Fibroblast of lung (primary cell): ENCODE measurements at regions not wholly inside any gene's neighbourhood (a gene's known extent, or its start where the extent isn't known, plus 50 kb on each side); places are given as distances from the start of the nearest gene placed in this dataset.

Experiments
- DNase-seq, 2 donors: peaks; one replicate each; pipeline versions ENCODE4 v3.0.0 to v3.0.0-alpha.2; 2010; ENCODE audit warnings: low read depth in 2 of 2
- H2AFZ ChIP-seq: 2 replicates; pipeline ENCODE4 v1.5.1; 2012; ENCODE audit warnings: low read length, control low read depth, inconsistent platforms
- H3K27ac ChIP-seq: 2 replicates; pipeline ENCODE4 v1.5.1; 2011; ENCODE audit warnings: low read length, control low read depth; ENCODE audit not compliant: insufficient read depth
- H3K27me3 ChIP-seq: 2 replicates; pipeline ENCODE4 v1.5.1; 2011; ENCODE audit warnings: mild to moderate bottlenecking, low read length; ENCODE audit not compliant: control insufficient read depth, insufficient read depth
- H3K36me3 ChIP-seq: 2 replicates; pipeline ENCODE4 v1.5.1; 2011; ENCODE audit warnings: low read length; ENCODE audit not compliant: control insufficient read depth, insufficient read depth
- H3K4me1 ChIP-seq: 2 replicates; pipeline ENCODE4 v1.5.1; 2011; ENCODE audit warnings: low read length; ENCODE audit not compliant: control insufficient read depth, insufficient read depth; ENCODE audit errors: extremely low read depth
- H3K4me2 ChIP-seq: 2 replicates; pipeline ENCODE4 v1.5.1; 2011; ENCODE audit warnings: low read length, control low read depth; ENCODE audit not compliant: insufficient read depth; ENCODE audit errors: extremely low read depth
- H3K4me3 ChIP-seq, 4 experiments: fragments of 200-600 bp in 1 of 4; sonication (generic) in 1 of 4; replicated peaks in 1 of 4; 2 replicates each; pipeline ENCODE4 v1.5.1; 2011 to 2016; ENCODE audit warnings: low read length in 4 of 4, low read depth in 3 of 4, mild to moderate bottlenecking in 3 of 4, control low read depth in 2 of 4, inconsistent platforms in 1 of 4, mixed read lengths in 1 of 4; ENCODE audit not compliant: insufficient read depth in 1 of 4; ENCODE audit errors: control extremely low read depth in 1 of 4
- H3K79me2 ChIP-seq: 2 replicates; pipeline ENCODE4 v1.5.1; 2012; ENCODE audit warnings: mild to moderate bottlenecking, low read length, inconsistent platforms; ENCODE audit not compliant: control insufficient read depth, insufficient read depth
- H3K9ac ChIP-seq: 2 replicates; pipeline ENCODE4 v1.5.1; 2011; ENCODE audit warnings: mild to moderate bottlenecking, low read length, control low read depth; ENCODE audit not compliant: insufficient read depth
- H3K9me3 ChIP-seq: 2 replicates; pipeline ENCODE4 v1.5.1; 2012; ENCODE audit warnings: low read depth, low read length; ENCODE audit not compliant: control insufficient read depth, insufficient read depth
- H4K20me1 ChIP-seq: 2 replicates; pipeline ENCODE4 v1.5.1; 2011; ENCODE audit warnings: low read length; ENCODE audit not compliant: control insufficient read depth, insufficient read depth; ENCODE audit errors: extremely low read depth
- CTCF ChIP-seq, 2 donors: IDR thresholded peaks in 1 of 2; conservative IDR thresholded peaks in 1 of 2; 1 replicate in 1 of 2; 2 replicates in 1 of 2; pipeline ENCODE4 v1.5.1; 2011 to 2012; ENCODE audit warnings: low read length in 2 of 2, control low read depth in 1 of 2, inconsistent platforms in 1 of 2, low read depth in 1 of 2, mild to moderate bottlenecking in 1 of 2
- EZH2 ChIP-seq: IDR thresholded peaks from 2 replicates; pipeline ENCODE4 v1.5.1; 2012; ENCODE audit warnings: low read length, control low read depth, mild to moderate bottlenecking; ENCODE audit errors: missing control alignments

DNA sequence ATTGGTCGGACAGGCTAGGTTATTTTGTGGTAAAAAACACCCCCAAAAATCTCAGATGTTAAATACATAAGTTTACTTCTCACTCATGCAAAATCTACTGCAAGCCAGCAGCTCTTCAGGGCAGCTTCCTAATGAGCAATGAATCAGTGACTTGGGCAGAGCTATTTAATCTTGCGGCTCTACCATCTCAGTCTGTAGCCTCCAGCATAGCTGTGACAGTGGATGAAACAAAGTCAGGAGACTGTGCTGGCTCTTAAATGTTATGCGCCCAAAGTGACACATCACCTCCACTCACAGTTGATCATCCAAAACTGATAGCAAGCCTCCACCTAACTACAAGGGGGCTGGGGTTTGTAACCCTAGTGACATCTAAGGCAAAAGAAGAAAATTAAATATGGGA is 571.9 kb downstream of the METTL4 start:
- no peaks in the 10 kb centered on the region for H3K79me2 ChIP-seq
- H3K9ac ChIP-seq, result no peak overlapping the region
- no peaks in the 10 kb centered on the region for H4K20me1 ChIP-seq
- no peak overlapping the region for H3K4me2 ChIP-seq
- no peaks in the 10 kb centered on the region for H3K4me1 ChIP-seq
- DNase-seq, result no peak
- H3K27ac ChIP-seq, result no peak overlapping the region
- H3K27me3 ChIP-seq, result no peaks in the 10 kb centered on the region
- H3K9me3 ChIP-seq, result no peaks in the 10 kb centered on the region
- no peak overlapping the region for H3K4me3 ChIP-seq
- TF ChIP-seq EZH2 (no peak), CTCF (conservative IDR thresholded peaks at IDR 0.05 in 1 of 2, IDR thresholded peaks at IDR 0.05 in 1 of 2; ENCODE audit: low read depth in 1 of 2, low read length in 2 of 2) (no peak)
- no peaks in the 10 kb centered on the region for H3K36me3 ChIP-seq
- H2AFZ ChIP-seq, result no peak overlapping the region

GRCh38 chr18:2002151-2002550 is 569.2 kb downstream of the METTL4 start:
- Histone ChIP-seq H3K4me1 (no peaks in the 10 kb centered on the region), H3K36me3 (no peaks in the 10 kb centered on the region), H3K9ac (no peak overlapping the region), H3K4me2 (no peak overlapping the region), H3K4me3 (no peak overlapping the region), H4K20me1 (no peaks in the 10 kb centered on the region), H3K9me3 (no peaks in the 10 kb centered on the region), H3K27me3 (no peaks in the 10 kb centered on the region), H3K27ac (no peak overlapping the region), H2AFZ (no peak overlapping the region), H3K79me2 (no peaks in the 10 kb centered on the region)
- TF ChIP-seq EZH2 (no peak), CTCF (conservative IDR thresholded peaks at IDR 0.05 in 1 of 2, IDR thresholded peaks at IDR 0.05 in 1 of 2; ENCODE audit: low read depth in 1 of 2, low read length in 2 of 2) (no peak)
- DNase-seq, result no peak

DNA sequence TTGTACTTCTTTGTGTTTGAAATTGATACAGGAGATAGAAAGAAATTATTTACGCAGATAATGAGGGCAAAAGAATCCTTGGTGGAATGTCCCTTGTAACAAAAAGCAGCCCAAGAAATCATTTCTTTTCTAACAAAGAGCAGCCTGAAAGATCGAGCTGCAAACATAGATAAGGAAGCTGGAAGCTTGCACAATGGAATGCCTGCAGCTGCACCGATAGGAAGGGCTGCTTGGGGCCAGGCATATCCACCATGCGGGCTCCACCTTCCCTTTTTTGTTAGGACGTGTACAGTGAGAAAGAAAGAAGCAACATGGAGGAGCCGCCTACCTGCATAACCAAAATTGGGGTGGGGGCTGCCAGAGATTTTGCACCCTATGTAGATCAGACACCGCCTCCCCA is 568.7 kb downstream of the METTL4 start:
- no peak overlapping the region for H3K27ac ChIP-seq
- no peak overlapping the region for H3K9ac ChIP-seq
- no peak overlapping the region for H2AFZ ChIP-seq
- no peaks in the 10 kb centered on the region for H3K27me3 ChIP-seq
- no peaks in the 10 kb centered on the region for H3K9me3 ChIP-seq
- H3K36me3 ChIP-seq, result no peaks in the 10 kb centered on the region
- H3K4me2 ChIP-seq, result no peak overlapping the region
- no peaks in the 10 kb centered on the region for H3K4me1 ChIP-seq
- TF ChIP-seq EZH2 (no peak), CTCF (conservative IDR thresholded peaks at IDR 0.05 in 1 of 2, IDR thresholded peaks at IDR 0.05 in 1 of 2; ENCODE audit: low read depth in 1 of 2, low read length in 2 of 2) (no peak)
- DNase-seq, result no peak
- no peaks in the 10 kb centered on the region for H4K20me1 ChIP-seq
- H3K4me3 ChIP-seq, result no peak overlapping the region
- no peaks in the 10 kb centered on the region for H3K79me2 ChIP-seq
